ENCODE measurements at regions not wholly inside any gene's neighbourhood (a gene's known extent, or its start where the extent isn't known, plus 50 kb on each side); places are given as distances from the start of the nearest gene placed in this dataset.

GRCh38 chr7:13538669-13539068 lies 450.8 kb downstream of the ETV1 start:
- Histone ChIP-seq H3K79me2 (ENCODE audit: control insufficient read depth, insufficient read depth, low read length) (no peaks in the 10 kb centered on the region), H4K20me1 (ENCODE audit: control insufficient read depth, insufficient read depth) (no peaks in the 10 kb centered on the region), H3K4me1 (ENCODE audit: control insufficient read depth, insufficient read depth, low read length) (no peaks in the 10 kb centered on the region), H3K9ac (ENCODE audit: control insufficient read depth, insufficient read depth, low read length) (no peak overlapping the region), H3K4me2 (ENCODE audit: control insufficient read depth, insufficient read depth) (no peak overlapping the region), H2AFZ (ENCODE audit: control insufficient read depth, low read depth, low read length) (no peak overlapping the region), H3K27ac (ENCODE audit: control insufficient read depth, insufficient read depth) (no peak overlapping the region), H3K27me3 (replicated peaks in 1 of 2; ENCODE audit: control insufficient read depth in 2 of 2, insufficient read depth in 2 of 2, low read length in 1 of 2) (no peaks in the 10 kb centered on the region), H3K4me3 (no peak overlapping the region), H3K36me3 (ENCODE audit: control insufficient read depth in 2 of 2, insufficient read depth in 2 of 2, low read length in 1 of 2) (no peaks in the 10 kb centered on the region), H3K9me3 (replicated peaks; ENCODE audit: control insufficient read depth, insufficient read depth, low read length) (no peaks in the 10 kb centered on the region)
- in situ Hi-C loops (cut with MboI) = no loop called here
- ATAC-seq (no peak), FAIRE-seq (no peak), DNase-seq (ENCODE audit: low read depth, low spot score) (no peak)
- TF ChIP-seq CEBPZ (IDR thresholded peaks at IDR 0.05; ENCODE audit: low read depth, low read length) = no peak
- no peak for TF ChIP-seq CHD2 (IDR thresholded peaks at IDR 0.05; ENCODE audit: borderline replicate concordance, low read depth, low read length)
- no peak for TF ChIP-seq MLLT1 (IDR thresholded peaks at IDR 0.05)
- no peak for TF ChIP-seq NR2F1 (conservative IDR thresholded peaks at IDR 0.05)
- no peak for TF ChIP-seq RFX5 (IDR thresholded peaks at IDR 0.05; ENCODE audit: low read depth, low read length)
- TF ChIP-seq BCLAF1 (IDR thresholded peaks at IDR 0.05) = no peak
- TF ChIP-seq ATF7 (IDR thresholded peaks at IDR 0.05; ENCODE audit: low read depth) = no peak
- TF ChIP-seq IRF3 (IDR thresholded peaks at IDR 0.05) = no peak
- TF ChIP-seq POLR2A (IDR thresholded peaks at IDR 0.05; ENCODE audit: low read depth, low read length) = no peak
- TF ChIP-seq CREB1 (IDR thresholded peaks at IDR 0.05; ENCODE audit: low read depth) = no peak
- TF ChIP-seq NFYB (IDR thresholded peaks at IDR 0.05; ENCODE audit: insufficient read depth, low read depth, low read length) = no peak
- intact Hi-C loops (cut with micrococcal nuclease; ENCODE audit: unreplicated experiment) = no loop called here
- CTCF ChIA-PET = no interaction called here
- no TSS peak for BruUV-seq (replicated peaks)
- SMC1A ChIA-PET (ENCODE audit: uncharacterized antibody, unreplicated experiment) = no interaction called here
- RAD21 ChIA-PET (ENCODE audit: unreplicated experiment) = no interaction called here
- POLR2A ChIA-PET = no interaction called here
- WGBS (ENCODE audit: insufficient coverage, insufficient replicate concordance, low lambda C conversion rate, missing lambda C conversion rate) = 13% methylated on average over 6 of the region's 6 CpGs

Data from GM12878 (cell line).